Activated naive CD8-positive, alpha-beta T cell treated with anti-CD3 and anti-CD28 coated beads, Interleukin-2, amount 50 U/mL, for 24 hours (primary cell): ENCODE measurements at regions not wholly inside any gene's neighbourhood (a gene's known extent, or its start where the extent isn't known, plus 50 kb on each side); places are given as distances from the start of the nearest gene placed in this dataset.

Source experiments
- ATAC-seq: fragments of 150-1000 bp; cut with Tn5 transposase; one replicate; pipeline ENCODE4 v1.10.0; 2021
- DNase-seq: peaks from one replicate; pipeline ENCODE4 v3.0.0; 2021
- H3K27ac Mint-ChIP-seq: one replicate; pipeline ENCODE4 v1.8.0; 2021; ENCODE audit warnings: mild to moderate bottlenecking, mixed read lengths
- H3K27me3 Mint-ChIP-seq: one replicate; pipeline ENCODE4 v1.8.0; 2021; ENCODE audit warnings: mixed read lengths
- H3K36me3 Mint-ChIP-seq: one replicate; pipeline ENCODE4 v1.8.0; 2021; ENCODE audit warnings: low read depth, mixed read lengths
- H3K4me1 Mint-ChIP-seq: one replicate; pipeline ENCODE4 v1.8.0; 2021; ENCODE audit warnings: mixed read lengths
- H3K4me3 Mint-ChIP-seq: one replicate; pipeline ENCODE4 v1.8.0; 2021; ENCODE audit warnings: mild to moderate bottlenecking, moderate library complexity, mixed read lengths
- H3K9me3 Mint-ChIP-seq: one replicate; pipeline ENCODE4 v1.8.0; 2021; ENCODE audit warnings: mixed read lengths

- no peak for DNase-seq
- Mint-ChIP-seq H3K9me3 (no peaks in the 10 kb centered on the region), H3K4me1 (no peaks in the 10 kb centered on the region), H3K27me3 (no peaks in the 10 kb centered on the region), H3K4me3 (no peak overlapping the region), H3K36me3 (no peaks in the 10 kb centered on the region), H3K27ac (no peak overlapping the region)
- ATAC-seq, result no peak
These were observed 440.5 kb upstream of the ZNF608 start for GRCh38 chr5:125186911-125187375.

GRCh38 chr5:125189531-125189941 is 443.1 kb upstream of the ZNF608 start:
- no peaks in the 10 kb centered on the region for H3K27me3 Mint-ChIP-seq
- peaks cover 1% of the 10 kb centered on the region for H3K9me3 Mint-ChIP-seq
- ATAC-seq, result no peak
- H3K27ac Mint-ChIP-seq, result no peak overlapping the region
- H3K36me3 Mint-ChIP-seq, result no peaks in the 10 kb centered on the region
- H3K4me1 Mint-ChIP-seq, result no peaks in the 10 kb centered on the region
- no peak for DNase-seq
- no peak overlapping the region for H3K4me3 Mint-ChIP-seq

- Mint-ChIP-seq H3K27ac (no peak overlapping the region), H3K4me3 (no peak overlapping the region), H3K9me3 (peaks cover 5% of the 10 kb centered on the region), H3K4me1 (no peaks in the 10 kb centered on the region), H3K27me3 (no peaks in the 10 kb centered on the region), H3K36me3 (no peaks in the 10 kb centered on the region)
- ATAC-seq (no peak), DNase-seq (no peak)
These were observed 444.0 kb upstream of the ZNF608 start for GRCh38 chr5:125190232-125191087.

- Mint-ChIP-seq H3K4me3 (no peak overlapping the region), H3K27me3 (no peaks in the 10 kb centered on the region), H3K27ac (no peak overlapping the region), H3K36me3 (no peaks in the 10 kb centered on the region), H3K4me1 (no peaks in the 10 kb centered on the region), H3K9me3 (peaks cover 5% of the 10 kb centered on the region)
- DNase-seq, result no peak
- no peak for ATAC-seq
These were observed 448.4 kb upstream of the ZNF608 start for GRCh38 chr5:125194883-125195282.

DNA sequence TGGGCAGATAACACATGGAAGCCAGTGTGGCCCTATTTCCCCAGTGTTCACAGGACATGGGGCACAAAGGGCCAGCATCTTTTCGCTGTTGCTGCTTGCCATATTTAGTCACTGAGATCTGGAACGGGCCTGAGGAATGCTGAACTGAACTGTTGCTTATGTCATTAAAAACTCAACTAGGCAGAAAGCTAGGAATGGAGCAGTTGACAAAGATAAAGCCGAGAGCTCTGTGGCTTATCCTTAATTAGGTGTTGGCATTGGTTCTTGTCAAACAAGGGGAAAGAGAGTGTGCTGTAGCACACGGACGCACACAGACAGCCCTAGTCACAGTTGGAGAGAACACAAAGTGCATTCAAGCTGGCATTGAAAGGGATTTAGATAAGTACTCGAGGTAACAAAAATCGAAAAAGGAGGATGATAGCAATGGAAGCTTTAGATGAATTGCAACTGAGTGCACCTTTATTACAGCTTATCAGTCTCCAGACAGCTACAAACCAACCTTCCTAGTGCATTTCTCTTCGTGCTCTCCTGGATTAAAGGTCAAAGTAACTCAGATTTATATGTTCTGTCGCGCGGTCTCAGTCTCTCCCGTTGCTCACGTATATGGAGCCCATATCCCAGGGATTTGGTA is 450.2 kb upstream of the ZNF608 start:
- no peak overlapping the region for H3K27ac Mint-ChIP-seq
- no peaks in the 10 kb centered on the region for H3K27me3 Mint-ChIP-seq
- H3K4me1 Mint-ChIP-seq, result peaks cover 5% of the 10 kb centered on the region
- ATAC-seq, result no peak
- H3K9me3 Mint-ChIP-seq, result peaks cover 5% of the 10 kb centered on the region
- no peaks in the 10 kb centered on the region for H3K36me3 Mint-ChIP-seq
- no peak overlapping the region for H3K4me3 Mint-ChIP-seq
- DNase-seq, result no peak

GRCh38 chr5:125197321-125197720 is 450.9 kb upstream of the ZNF608 start:
- Mint-ChIP-seq H3K9me3 (peaks cover 5% of the 10 kb centered on the region), H3K27me3 (no peaks in the 10 kb centered on the region), H3K36me3 (no peaks in the 10 kb centered on the region), H3K27ac (no peak overlapping the region), H3K4me1 (peaks cover 5% of the 10 kb centered on the region), H3K4me3 (no peak overlapping the region)
- no peak for DNase-seq
- ATAC-seq, result no peak

- Mint-ChIP-seq H3K36me3 (no peaks in the 10 kb centered on the region), H3K27ac (no peak overlapping the region), H3K4me3 (no peak overlapping the region), H3K27me3 (no peaks in the 10 kb centered on the region), H3K9me3 (peaks cover 5% of the 10 kb centered on the region), H3K4me1 (peaks cover 5% of the 10 kb centered on the region)
- DNase-seq, result no peak
- ATAC-seq, result no peak
These were observed 452.0 kb upstream of the ZNF608 start for GRCh38 chr5:125198270-125198974.

GRCh38 chr5:125199373-125199772 is 452.9 kb upstream of the ZNF608 start:
- ATAC-seq, result no peak
- no peaks in the 10 kb centered on the region for H3K27me3 Mint-ChIP-seq
- peaks cover 5% of the 10 kb centered on the region for H3K4me1 Mint-ChIP-seq
- no peak overlapping the region for H3K4me3 Mint-ChIP-seq
- H3K27ac Mint-ChIP-seq, result no peak overlapping the region
- no peak for DNase-seq
- H3K9me3 Mint-ChIP-seq, result peaks cover 5% of the 10 kb centered on the region
- H3K36me3 Mint-ChIP-seq, result no peaks in the 10 kb centered on the region

DNA sequence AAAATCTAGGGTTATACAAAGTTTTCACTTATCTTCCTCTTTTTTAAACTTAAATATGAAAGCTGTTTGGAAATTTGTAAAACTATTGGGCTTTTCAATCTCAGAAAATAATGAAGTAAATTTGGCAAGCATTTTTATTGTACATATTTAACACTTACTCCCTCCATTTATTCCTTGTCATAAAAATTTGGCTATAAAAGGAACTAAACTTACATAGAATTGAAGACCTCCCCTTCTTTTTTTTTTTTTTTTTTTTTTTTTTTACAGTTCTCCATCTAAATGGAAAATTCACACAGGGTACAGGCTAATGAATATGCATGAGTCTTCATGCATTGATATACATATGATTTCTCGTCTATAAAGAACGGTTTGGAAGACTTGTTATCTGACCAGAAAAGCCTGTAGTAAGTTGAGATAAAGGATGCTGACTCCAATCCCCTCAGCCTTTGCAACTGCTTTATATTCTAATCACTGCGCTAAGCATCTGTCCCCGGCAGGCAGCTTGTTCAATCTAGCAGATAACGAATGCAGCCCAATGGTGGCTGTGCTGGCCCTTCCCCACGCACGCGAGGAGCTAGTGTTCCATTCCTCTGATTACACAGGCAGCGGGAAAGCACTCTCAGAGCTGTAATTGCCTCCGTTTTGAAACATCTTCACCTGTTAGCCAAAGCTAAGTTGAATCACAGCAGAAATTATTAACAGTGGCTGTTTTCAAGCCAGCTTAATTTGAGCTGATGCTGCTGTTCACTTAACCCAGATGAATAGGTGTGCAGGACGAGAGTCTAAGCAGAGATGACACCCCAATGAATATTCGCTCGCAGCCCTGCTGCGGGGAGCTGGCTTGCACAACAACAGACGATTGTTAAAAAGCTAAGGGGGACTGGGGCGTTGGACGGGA is 453.8 kb upstream of the ZNF608 start:
- H3K9me3 Mint-ChIP-seq, result no peaks in the 10 kb centered on the region
- H3K36me3 Mint-ChIP-seq, result no peaks in the 10 kb centered on the region
- DNase-seq (no peak), ATAC-seq (no peak)
- H3K4me3 Mint-ChIP-seq, result peak overlapping the region; percentile 27
- H3K27me3 Mint-ChIP-seq, result no peaks in the 10 kb centered on the region
- no peak overlapping the region for H3K27ac Mint-ChIP-seq
- H3K4me1 Mint-ChIP-seq, result peaks cover 5% of the 10 kb centered on the region

DNA sequence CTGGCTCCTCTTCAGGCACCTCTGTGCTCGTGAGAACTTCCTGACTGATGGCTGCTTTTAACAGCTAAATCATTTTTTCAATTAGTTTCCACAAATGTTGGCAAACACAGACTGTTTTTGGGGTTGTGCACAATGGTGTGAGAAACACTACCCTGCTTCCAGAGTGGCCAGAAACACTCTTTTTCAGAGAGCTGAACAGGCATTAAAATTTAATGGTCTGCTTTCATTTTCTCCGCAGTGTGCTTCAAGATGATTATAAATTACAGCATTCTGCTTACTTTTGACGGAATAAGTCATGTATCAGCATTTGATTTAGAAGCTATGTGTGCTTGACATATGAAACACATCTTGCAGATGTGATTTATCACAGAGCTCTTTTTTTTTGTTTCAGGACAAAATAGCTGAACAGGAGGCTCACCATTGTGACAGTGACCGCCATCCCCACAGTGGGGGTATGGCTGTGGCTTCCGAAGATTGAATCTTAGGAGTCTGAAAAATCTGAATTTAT is 454.5 kb upstream of the ZNF608 start:
- H3K27me3 Mint-ChIP-seq, result no peaks in the 10 kb centered on the region
- no peak overlapping the region for H3K27ac Mint-ChIP-seq
- H3K4me1 Mint-ChIP-seq, result peaks cover 11% of the 10 kb centered on the region
- ATAC-seq, result no peak
- H3K4me3 Mint-ChIP-seq, result no peak overlapping the region
- H3K9me3 Mint-ChIP-seq, result no peaks in the 10 kb centered on the region
- no peaks in the 10 kb centered on the region for H3K36me3 Mint-ChIP-seq
- DNase-seq, result no peak

DNA sequence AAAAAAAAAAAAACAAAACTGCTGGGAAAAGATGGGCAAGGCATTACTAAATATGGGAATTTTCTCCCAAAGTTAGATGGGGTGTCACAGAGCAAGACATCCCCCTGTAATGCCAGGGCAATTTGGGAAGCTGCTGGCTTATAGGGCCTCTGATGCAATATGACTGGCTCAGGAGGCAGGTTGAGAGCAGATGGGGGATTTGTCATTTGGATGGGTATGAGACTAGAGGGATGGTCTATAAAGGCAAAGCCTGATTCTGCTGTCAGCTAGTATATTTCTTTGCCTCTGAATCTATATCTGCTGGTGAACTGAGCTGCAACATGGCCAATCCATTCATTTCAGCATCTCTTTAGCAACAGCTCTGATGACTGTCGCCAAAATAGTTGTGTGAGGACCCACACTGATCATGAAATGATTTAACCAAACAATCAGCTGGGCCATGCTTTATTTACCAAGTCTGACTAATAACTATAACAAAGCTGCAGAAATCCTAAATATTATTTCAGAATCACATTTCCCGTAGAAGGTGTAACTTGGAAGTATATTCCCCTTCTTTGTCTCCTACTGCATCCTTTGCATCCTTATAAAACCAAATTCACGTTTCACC is 455.1 kb upstream of the ZNF608 start:
- H3K4me1 Mint-ChIP-seq, result peaks cover 14% of the 10 kb centered on the region
- no peaks in the 10 kb centered on the region for H3K27me3 Mint-ChIP-seq
- no peak for DNase-seq
- H3K9me3 Mint-ChIP-seq, result no peaks in the 10 kb centered on the region
- H3K36me3 Mint-ChIP-seq, result no peaks in the 10 kb centered on the region
- H3K27ac Mint-ChIP-seq, result no peak overlapping the region
- H3K4me3 Mint-ChIP-seq, result no peak overlapping the region
- ATAC-seq, result no peak

GRCh38 chr5:125202353-125202752 is 455.9 kb upstream of the ZNF608 start:
- no peaks in the 10 kb centered on the region for H3K27me3 Mint-ChIP-seq
- no peaks in the 10 kb centered on the region for H3K9me3 Mint-ChIP-seq
- H3K27ac Mint-ChIP-seq, result no peak overlapping the region

DNA sequence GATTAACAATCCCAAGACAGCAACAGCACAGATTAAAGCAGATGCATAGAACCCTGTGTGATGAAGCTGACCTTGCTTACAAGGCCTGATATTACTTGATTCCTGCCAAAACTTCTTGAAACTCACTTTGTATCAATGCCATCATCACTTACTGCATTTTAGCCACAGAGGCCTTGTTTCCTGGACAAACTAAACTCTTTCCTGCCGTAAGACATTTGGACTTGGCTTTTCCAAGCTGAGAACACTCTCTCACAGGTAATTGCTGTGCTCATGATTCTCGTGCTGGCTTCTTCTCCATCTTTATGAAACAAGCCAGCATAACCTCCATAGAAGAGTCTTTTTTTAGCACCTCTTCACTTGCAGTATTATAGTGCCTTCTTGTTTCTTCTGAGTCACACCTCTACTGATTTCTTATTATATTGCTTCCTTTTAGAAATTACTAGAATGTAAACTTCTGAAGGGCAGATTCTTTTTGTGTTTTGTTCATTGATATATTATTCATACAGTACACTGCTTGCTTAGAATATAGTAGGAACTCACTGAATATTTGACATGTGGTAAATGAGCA is 456.5 kb upstream of the ZNF608 start:
- Mint-ChIP-seq H3K27me3 (no peaks in the 10 kb centered on the region), H3K9me3 (no peaks in the 10 kb centered on the region), H3K4me3 (no peak overlapping the region), H3K36me3 (no peaks in the 10 kb centered on the region), H3K4me1 (peaks cover 14% of the 10 kb centered on the region), H3K27ac (no peak overlapping the region)
- ATAC-seq (no peak), DNase-seq (no peak)

More at GRCh38 chr5:125202353-125202752, 455.9 kb upstream of the ZNF608 start:
- Mint-ChIP-seq H3K36me3 (no peaks in the 10 kb centered on the region), H3K4me3 (no peak overlapping the region), H3K4me1 (peaks cover 14% of the 10 kb centered on the region)
- ATAC-seq (no peak), DNase-seq (no peak)
